ENCODE measurements at regions not wholly inside any gene's neighbourhood (a gene's known extent, or its start where the extent isn't known, plus 50 kb on each side); places are given as distances from the start of the nearest gene placed in this dataset.

DNA sequence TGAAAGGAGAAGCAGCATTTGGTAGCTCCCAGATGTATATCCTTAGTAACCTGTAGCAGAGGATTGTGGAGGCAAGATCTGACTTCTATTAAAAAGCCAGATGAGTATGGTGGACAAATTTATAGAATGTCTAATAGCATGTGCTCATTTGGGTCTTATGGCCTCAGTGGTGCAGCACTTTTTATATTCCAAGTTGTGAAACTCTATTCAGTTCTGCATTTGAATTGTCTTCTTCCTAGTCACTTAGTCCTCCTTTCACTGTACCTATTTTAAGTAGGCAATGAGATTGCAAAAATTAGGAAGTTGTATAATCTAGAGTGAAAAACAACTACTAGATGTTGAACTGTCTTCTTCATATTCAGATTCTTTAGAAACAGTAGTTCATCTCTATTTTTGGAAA lies 412.5 kb upstream of the PCDH9 start:
- Histone ChIP-seq H3K4me3 (no peak overlapping the region), H3K79me2 (ENCODE audit: low read depth) (no peaks in the 10 kb centered on the region), H3K4me2 (no peak overlapping the region), H3K36me3 (no peaks in the 10 kb centered on the region), H3K27me3 (no peaks in the 10 kb centered on the region), H2AFZ (replicated peaks) (no peak overlapping the region), H3K9ac (no peak overlapping the region), H3K9me3 (ENCODE audit: low read depth) (no peaks in the 10 kb centered on the region), H3F3A (ENCODE audit: low read depth) (peaks cover 13% of the 10 kb centered on the region), H3K27ac (no peak overlapping the region), H4K20me1 (ENCODE audit: low read depth) (no peaks in the 10 kb centered on the region), H3K4me1 (peaks cover 3% of the 10 kb centered on the region)
- Mint-ChIP-seq H3K36me3 (no peaks in the 10 kb centered on the region), H3K9me3 (peaks cover 5% of the 10 kb centered on the region), H3K4me3 (no peak overlapping the region), H3K4me1 (no peaks in the 10 kb centered on the region), H3K27ac (no peak overlapping the region), H3K27me3 (ENCODE audit: insufficient read depth, low read depth) (no peaks in the 10 kb centered on the region)
- TF ChIP-seq, protein P1, sequence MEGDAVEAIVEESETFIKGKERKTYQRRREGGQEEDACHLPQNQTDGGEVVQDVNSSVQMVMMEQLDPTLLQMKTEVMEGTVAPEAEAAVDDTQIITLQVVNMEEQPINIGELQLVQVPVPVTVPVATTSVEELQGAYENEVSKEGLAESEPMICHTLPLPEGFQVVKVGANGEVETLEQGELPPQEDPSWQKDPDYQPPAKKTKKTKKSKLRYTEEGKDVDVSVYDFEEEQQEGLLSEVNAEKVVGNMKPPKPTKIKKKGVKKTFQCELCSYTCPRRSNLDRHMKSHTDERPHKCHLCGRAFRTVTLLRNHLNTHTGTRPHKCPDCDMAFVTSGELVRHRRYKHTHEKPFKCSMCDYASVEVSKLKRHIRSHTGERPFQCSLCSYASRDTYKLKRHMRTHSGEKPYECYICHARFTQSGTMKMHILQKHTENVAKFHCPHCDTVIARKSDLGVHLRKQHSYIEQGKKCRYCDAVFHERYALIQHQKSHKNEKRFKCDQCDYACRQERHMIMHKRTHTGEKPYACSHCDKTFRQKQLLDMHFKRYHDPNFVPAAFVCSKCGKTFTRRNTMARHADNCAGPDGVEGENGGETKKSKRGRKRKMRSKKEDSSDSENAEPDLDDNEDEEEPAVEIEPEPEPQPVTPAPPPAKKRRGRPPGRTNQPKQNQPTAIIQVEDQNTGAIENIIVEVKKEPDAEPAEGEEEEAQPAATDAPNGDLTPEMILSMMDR (IDR thresholded peaks at IDR 0.05): no peak
- TF ChIP-seq EZH2 (IDR thresholded peaks at IDR 0.05) (no peak), EZH2phosphoT487 (IDR thresholded peaks at IDR 0.05) (no peak)
- no peak for DNase-seq (ENCODE audit: low spot score)

DNA sequence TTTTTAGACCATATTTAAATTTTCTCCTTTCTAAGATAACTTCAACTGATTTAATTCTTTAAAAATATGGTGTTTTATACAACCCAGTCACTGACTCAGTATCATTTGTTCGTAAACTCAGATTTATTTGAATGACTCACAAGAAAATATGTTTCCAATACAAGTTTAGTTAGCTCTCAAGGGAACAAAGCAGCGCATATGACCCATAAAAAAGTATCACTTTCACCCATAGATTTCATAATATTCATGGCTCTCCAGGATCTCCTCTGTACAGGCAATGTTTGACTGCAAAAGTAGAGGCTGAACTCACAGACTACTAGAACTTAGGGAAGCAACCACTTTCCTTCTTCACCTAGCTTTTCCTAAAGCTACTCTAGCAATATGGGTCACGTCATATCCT lies 405.6 kb upstream of the PCDH9 start:
- H3K36me3 Mint-ChIP-seq: no peaks in the 10 kb centered on the region
- no peaks in the 10 kb centered on the region for H3F3A ChIP-seq (ENCODE audit: low read depth)
- no peak overlapping the region for H2AFZ ChIP-seq (replicated peaks)
- TF ChIP-seq EZH2phosphoT487 (IDR thresholded peaks at IDR 0.05) (no peak), EZH2 (IDR thresholded peaks at IDR 0.05) (no peak)
- TF ChIP-seq, protein P1 (IDR thresholded peaks at IDR 0.05): no peak
- no peak overlapping the region for H3K4me3 Mint-ChIP-seq
- H3K9me3 ChIP-seq (ENCODE audit: low read depth): no peaks in the 10 kb centered on the region
- peaks cover 7% of the 10 kb centered on the region for H3K9me3 Mint-ChIP-seq
- H3K36me3 ChIP-seq: no peaks in the 10 kb centered on the region
- no peaks in the 10 kb centered on the region for H3K79me2 ChIP-seq (ENCODE audit: low read depth)
- no peak overlapping the region for H3K27ac ChIP-seq
- H3K27me3 Mint-ChIP-seq (ENCODE audit: insufficient read depth, low read depth): no peaks in the 10 kb centered on the region
- no peaks in the 10 kb centered on the region for H3K4me1 Mint-ChIP-seq
- no peak overlapping the region for H3K4me2 ChIP-seq
- no peaks in the 10 kb centered on the region for H3K4me1 ChIP-seq
- H3K4me3 ChIP-seq: no peak overlapping the region
- no peak overlapping the region for H3K27ac Mint-ChIP-seq
- no peak for DNase-seq (ENCODE audit: low spot score)
- no peaks in the 10 kb centered on the region for H3K27me3 ChIP-seq
- H4K20me1 ChIP-seq (ENCODE audit: low read depth): no peaks in the 10 kb centered on the region
- H3K9ac ChIP-seq: no peak overlapping the region

DNA sequence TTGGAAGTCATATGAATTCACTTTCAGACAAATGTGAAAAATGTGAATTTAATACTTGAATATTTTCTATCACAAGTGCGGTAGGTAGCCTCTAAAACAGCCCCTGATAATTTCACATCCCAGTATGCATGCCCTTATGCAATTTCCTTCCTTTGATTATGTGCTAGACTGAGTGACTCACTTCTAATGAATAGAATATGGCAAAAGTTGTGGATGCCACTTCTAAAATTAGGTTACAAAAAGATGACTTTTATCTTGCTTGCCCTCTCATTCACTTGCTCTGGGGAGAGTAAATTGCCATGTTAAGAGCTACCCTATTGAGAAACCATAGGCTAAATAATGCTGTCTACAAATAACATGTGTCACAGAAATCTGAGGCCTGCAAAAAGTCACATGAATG lies 402.5 kb upstream of the PCDH9 start:
- Histone ChIP-seq H4K20me1 (ENCODE audit: low read depth) (no peaks in the 10 kb centered on the region), H3K36me3 (no peaks in the 10 kb centered on the region), H3K79me2 (ENCODE audit: low read depth) (no peaks in the 10 kb centered on the region), H3K9ac (no peak overlapping the region), H3K4me1 (no peaks in the 10 kb centered on the region), H3K4me2 (no peak overlapping the region), H3K27ac (no peak overlapping the region), H3K27me3 (no peaks in the 10 kb centered on the region), H3K9me3 (ENCODE audit: low read depth) (no peaks in the 10 kb centered on the region), H3F3A (ENCODE audit: low read depth) (no peaks in the 10 kb centered on the region), H2AFZ (replicated peaks) (no peak overlapping the region), H3K4me3 (no peak overlapping the region)
- H3K9me3 Mint-ChIP-seq: peaks cover 6% of the 10 kb centered on the region
- no peak overlapping the region for H3K27ac Mint-ChIP-seq
- no peaks in the 10 kb centered on the region for H3K27me3 Mint-ChIP-seq (ENCODE audit: insufficient read depth, low read depth)
- DNase-seq (ENCODE audit: low spot score): no peak
- no peaks in the 10 kb centered on the region for H3K36me3 Mint-ChIP-seq
- no peaks in the 10 kb centered on the region for H3K4me1 Mint-ChIP-seq
- TF ChIP-seq, protein P1 (IDR thresholded peaks at IDR 0.05): no peak
- TF ChIP-seq EZH2 (IDR thresholded peaks at IDR 0.05) (no peak), EZH2phosphoT487 (IDR thresholded peaks at IDR 0.05) (no peak)
- H3K4me3 Mint-ChIP-seq: no peak overlapping the region

DNA sequence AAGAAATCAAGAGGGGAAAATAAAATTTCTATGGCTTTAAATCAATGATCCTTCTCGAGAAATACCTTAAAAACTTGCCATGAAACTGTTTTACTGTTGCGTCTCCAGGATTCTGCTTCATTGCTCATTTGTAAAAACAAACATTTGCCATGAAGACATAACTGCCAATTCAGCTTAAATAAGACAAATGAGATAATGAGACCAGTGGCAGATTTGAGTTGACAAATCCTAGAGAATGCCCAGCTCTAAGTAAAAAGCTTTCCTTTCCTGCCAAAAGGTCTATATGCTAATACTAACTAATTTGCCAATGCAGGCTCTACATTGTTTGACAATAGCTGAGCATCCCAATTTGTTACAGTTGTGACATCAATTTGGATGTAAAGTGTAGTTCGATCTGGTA lies 400.5 kb upstream of the PCDH9 start:
- Histone ChIP-seq H2AFZ (replicated peaks) (peak overlapping the region; percentile 56), H3K27me3 (no peaks in the 10 kb centered on the region), H3K9ac (no peak overlapping the region), H3K4me2 (no peak overlapping the region), H3K36me3 (no peaks in the 10 kb centered on the region), H3K4me1 (no peaks in the 10 kb centered on the region), H3K4me3 (no peak overlapping the region), H3F3A (ENCODE audit: low read depth) (no peaks in the 10 kb centered on the region), H3K79me2 (ENCODE audit: low read depth) (no peaks in the 10 kb centered on the region), H3K9me3 (ENCODE audit: low read depth) (no peaks in the 10 kb centered on the region), H4K20me1 (ENCODE audit: low read depth) (no peaks in the 10 kb centered on the region), H3K27ac (no peak overlapping the region)
- TF ChIP-seq EZH2phosphoT487 (IDR thresholded peaks at IDR 0.05): no peak
- TF ChIP-seq, protein P1 (IDR thresholded peaks at IDR 0.05): no peak
- TF ChIP-seq EZH2 (IDR thresholded peaks at IDR 0.05): no peak
- H3K27ac Mint-ChIP-seq: no peak overlapping the region
- no peaks in the 10 kb centered on the region for H3K27me3 Mint-ChIP-seq (ENCODE audit: insufficient read depth, low read depth)
- no peak for DNase-seq (ENCODE audit: low spot score)
- H3K4me3 Mint-ChIP-seq: no peak overlapping the region
- no peaks in the 10 kb centered on the region for H3K36me3 Mint-ChIP-seq
- peaks cover 6% of the 10 kb centered on the region for H3K9me3 Mint-ChIP-seq
- no peaks in the 10 kb centered on the region for H3K4me1 Mint-ChIP-seq

All from neural progenitor cell (in vitro differentiated cells).